HL-60 (cell line): ENCODE measurements at regions not wholly inside any gene's neighbourhood (a gene's known extent, or its start where the extent isn't known, plus 50 kb on each side); places are given as distances from the start of the nearest gene placed in this dataset.

Experiments
- DNase-seq, 2 experiments: peaks; one replicate each; pipeline ENCODE4 v3.0.0-alpha.2; 2010 to 2020; ENCODE audit warnings: low read depth in 1 of 2, low spot score in 1 of 2
- H3K27ac ChIP-seq: fragments of 250-450 bp; sonication (Bioruptor Pico); replicated peaks from 2 replicates; pipeline ENCODE4 v1.5.1; 2020; ENCODE audit warnings: mild to moderate bottlenecking, moderate library complexity
- H3K27me3 ChIP-seq: fragments of 250-450 bp; sonication (Bioruptor Pico); 2 replicates; pipeline ENCODE4 v1.5.1; 2021; ENCODE audit warnings: mild to moderate bottlenecking, moderate library complexity; ENCODE audit not compliant: insufficient read depth, poor library complexity, severe bottlenecking
- H3K4me3 ChIP-seq: replicated peaks from 2 replicates; pipeline ENCODE4 v1.5.1; 2011; ENCODE audit warnings: mild to moderate bottlenecking, control low read depth, low read length; ENCODE audit not compliant: insufficient read depth
- GABPA ChIP-seq: IDR thresholded peaks from 2 replicates; pipeline ENCODE4 v1.6.1; 2012; ENCODE audit warnings: low read depth
- POLR2AphosphoS5 ChIP-seq: IDR thresholded peaks from 2 replicates; pipeline ENCODE4 v1.6.1; 2012; ENCODE audit warnings: low read depth
- REST ChIP-seq: IDR thresholded peaks from 2 replicates; pipeline ENCODE4 v1.6.1; 2012; ENCODE audit warnings: low read depth; ENCODE audit not compliant: insufficient replicate concordance
- SPI1 ChIP-seq: IDR thresholded peaks from 2 replicates; pipeline ENCODE4 v1.6.1; 2012; ENCODE audit warnings: low read depth, mild to moderate bottlenecking, borderline replicate concordance
- TF ChIP-seq, protein P1 (sequence below): IDR thresholded peaks from one replicate; pipeline ENCODE4 v1.5.1; 2011; ENCODE audit warnings: low read length, control low read depth, inconsistent platforms; ENCODE audit not compliant: insufficient read depth

GRCh38 chr20:17158701-17159100 lies 68.1 kb upstream of the PCSK2 start:
- no peak overlapping the region for H3K27ac ChIP-seq
- no peak for TF ChIP-seq SPI1
- no peak for TF ChIP-seq GABPA
- TF ChIP-seq, protein P1, sequence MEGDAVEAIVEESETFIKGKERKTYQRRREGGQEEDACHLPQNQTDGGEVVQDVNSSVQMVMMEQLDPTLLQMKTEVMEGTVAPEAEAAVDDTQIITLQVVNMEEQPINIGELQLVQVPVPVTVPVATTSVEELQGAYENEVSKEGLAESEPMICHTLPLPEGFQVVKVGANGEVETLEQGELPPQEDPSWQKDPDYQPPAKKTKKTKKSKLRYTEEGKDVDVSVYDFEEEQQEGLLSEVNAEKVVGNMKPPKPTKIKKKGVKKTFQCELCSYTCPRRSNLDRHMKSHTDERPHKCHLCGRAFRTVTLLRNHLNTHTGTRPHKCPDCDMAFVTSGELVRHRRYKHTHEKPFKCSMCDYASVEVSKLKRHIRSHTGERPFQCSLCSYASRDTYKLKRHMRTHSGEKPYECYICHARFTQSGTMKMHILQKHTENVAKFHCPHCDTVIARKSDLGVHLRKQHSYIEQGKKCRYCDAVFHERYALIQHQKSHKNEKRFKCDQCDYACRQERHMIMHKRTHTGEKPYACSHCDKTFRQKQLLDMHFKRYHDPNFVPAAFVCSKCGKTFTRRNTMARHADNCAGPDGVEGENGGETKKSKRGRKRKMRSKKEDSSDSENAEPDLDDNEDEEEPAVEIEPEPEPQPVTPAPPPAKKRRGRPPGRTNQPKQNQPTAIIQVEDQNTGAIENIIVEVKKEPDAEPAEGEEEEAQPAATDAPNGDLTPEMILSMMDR = no peak
- TF ChIP-seq POLR2AphosphoS5 = no peak
- no peak for TF ChIP-seq REST
- no peak overlapping the region for H3K4me3 ChIP-seq
- H3K27me3 ChIP-seq = no peaks in the 10 kb centered on the region
- DNase-seq = no peak

DNA sequence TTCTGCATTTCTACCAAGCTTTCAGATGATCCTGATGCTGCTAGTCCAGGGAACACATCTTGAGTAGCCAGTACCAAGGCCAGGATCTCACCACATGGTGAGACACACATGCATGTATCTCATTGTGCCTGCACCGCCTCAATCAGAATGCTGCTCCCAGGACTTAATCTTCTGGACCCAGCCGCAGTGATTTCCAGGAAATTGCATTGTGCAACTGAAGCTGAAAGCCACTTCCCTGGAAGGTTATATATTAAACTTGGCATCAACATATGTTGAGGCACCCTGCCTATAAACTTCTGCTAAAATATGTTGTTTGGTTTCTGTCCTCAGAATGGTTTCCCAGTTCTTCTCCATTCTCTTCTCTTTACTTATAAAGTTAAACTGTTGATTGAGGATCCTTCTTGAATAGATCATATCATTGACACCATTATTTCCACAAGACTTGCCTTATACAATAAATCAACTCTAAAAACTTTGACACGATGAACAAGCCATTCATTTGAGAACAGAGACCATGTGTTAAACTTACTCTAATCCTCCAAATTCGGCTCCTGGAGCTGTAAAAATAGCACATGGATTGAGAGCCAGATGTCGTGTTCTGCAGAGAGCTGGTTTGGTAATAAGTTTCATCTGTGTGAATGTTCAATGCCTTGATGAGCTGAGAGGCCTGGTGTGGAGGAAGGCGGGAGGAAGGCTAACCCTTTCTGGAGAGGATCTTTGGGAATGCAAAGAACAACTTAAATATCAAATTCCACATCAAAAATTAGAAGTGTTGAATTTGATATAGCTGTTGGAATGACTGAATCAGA lies 65.0 kb upstream of the PCSK2 start:
- TF ChIP-seq REST = no peak
- TF ChIP-seq GABPA = no peak
- no peak for TF ChIP-seq POLR2AphosphoS5
- TF ChIP-seq, protein P1 = no peak
- no peak for TF ChIP-seq SPI1
- Histone ChIP-seq H3K27ac (no peak overlapping the region), H3K27me3 (no peaks in the 10 kb centered on the region), H3K4me3 (no peak overlapping the region)
- no peak for DNase-seq

DNA sequence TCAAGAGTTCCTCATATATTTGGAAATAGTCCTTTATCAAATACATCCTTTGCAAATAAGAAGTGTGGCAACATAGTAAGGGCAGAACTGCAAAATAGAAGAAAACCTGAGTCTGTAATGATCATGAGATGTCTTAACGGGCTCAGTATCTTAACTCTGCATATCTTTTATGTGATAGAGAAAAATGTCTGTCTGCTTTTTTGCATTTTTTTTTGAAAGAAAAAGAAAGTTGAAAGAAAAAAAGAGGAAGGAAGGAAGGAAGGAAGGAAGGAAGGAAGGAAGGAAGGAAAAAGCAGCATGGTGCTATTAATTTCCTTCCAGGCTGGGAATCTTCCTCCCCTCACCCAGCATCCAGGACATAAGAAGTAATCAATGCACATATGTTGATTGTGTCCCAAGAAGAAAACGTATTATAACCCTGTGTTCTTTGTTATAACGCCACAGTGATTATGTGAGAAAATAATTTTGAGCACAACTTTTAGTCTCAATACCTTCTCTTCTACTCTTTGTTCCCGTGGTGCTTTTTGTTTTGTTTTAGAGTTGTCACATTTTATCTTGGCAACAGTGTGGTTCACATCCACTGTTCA lies 58.7 kb upstream of the PCSK2 start:
- Histone ChIP-seq H3K27me3 (peaks cover 2% of the 10 kb centered on the region), H3K27ac (no peak overlapping the region), H3K4me3 (no peak overlapping the region)
- TF ChIP-seq, protein P1 = no peak
- TF ChIP-seq GABPA (no peak), SPI1 (no peak), POLR2AphosphoS5 (no peak), REST (no peak)
- DNase-seq = no peak
